Kasumi-1 (cell line): ENCODE measurements at regions not wholly inside any gene's neighbourhood (a gene's known extent, or its start where the extent isn't known, plus 50 kb on each side); places are given as distances from the start of the nearest gene placed in this dataset.
A peak's percentile ranks its signal among the peaks of the same experiment; 100 is the strongest.
"Not testable (repeated sequence)": the region's sequence is repeated elsewhere in the genome, so short reads cannot be mapped to it uniquely, and the experiment has no call there.

Experiments used
- DNase-seq, 2 experiments: peaks; one replicate each; lab custom pipeline; 2025; lab: John Stamatoyannopoulos, UW

GRCh38 chr21:14903172-14903865 is 161.5 kb downstream of the NRIP1 start:
- DNase-seq = no peak

- DNase-seq = no peak
These were observed 163.3 kb downstream of the NRIP1 start for GRCh38 chr21:14901482-14901958.

DNA sequence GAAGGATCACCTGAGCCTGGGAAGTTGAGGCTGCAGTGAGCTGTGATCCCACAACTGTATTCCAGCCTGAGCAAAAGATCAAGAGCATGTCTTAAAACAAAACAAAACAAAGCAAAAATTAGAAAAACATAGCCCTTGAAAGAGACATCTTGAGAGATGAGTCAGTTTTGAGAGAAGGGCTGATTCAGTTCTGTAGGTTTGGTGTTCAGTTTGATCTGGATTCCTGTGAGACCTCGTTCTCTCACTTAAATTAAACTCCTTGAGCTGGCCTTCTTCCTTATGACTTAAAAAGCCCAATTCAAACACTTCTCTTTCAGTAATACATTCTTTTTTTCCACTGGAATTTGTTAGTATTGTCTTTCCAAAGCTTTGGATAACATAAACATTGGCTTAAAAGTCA is 164.2 kb downstream of the NRIP1 start:
- DNase-seq = no peak

DNA sequence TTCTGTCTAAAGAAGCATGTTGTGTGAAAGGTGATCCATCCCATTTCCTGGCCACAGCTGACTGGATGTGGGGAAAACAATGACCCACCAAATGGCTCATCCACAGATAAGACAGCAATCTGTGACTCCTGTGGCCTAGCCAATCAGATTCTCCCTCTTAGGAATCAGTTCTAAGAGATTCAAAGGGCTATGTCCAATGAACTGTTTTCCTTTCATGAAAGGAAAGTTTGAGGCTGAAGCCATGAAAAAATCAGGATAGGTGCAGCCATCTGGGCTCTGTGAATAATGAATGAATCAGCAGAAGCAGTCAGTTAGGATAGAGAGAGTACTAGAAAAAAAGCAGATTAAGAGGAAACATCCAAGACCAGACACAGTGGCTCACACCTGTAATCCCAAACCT is 164.7 kb downstream of the NRIP1 start:
- no peak for DNase-seq

DNA sequence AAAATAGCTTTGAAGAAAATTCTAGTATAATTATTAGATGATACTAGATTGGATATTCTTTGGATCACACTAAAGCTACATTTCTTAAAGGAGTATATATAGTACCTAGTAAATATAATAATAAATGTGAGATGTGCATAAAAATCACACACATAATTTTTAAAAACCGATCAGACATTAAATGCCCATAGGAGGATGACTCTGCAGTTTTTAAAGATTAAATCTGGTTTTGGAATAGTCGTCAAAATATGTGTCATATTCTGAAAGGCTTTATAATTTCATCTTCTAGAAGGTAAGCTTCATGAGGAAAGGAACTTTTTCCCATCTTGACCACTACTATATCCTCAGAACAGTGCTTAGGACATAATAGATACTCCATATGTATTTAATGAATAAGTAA is 169.0 kb downstream of the NRIP1 start:
- no peak for DNase-seq

DNA sequence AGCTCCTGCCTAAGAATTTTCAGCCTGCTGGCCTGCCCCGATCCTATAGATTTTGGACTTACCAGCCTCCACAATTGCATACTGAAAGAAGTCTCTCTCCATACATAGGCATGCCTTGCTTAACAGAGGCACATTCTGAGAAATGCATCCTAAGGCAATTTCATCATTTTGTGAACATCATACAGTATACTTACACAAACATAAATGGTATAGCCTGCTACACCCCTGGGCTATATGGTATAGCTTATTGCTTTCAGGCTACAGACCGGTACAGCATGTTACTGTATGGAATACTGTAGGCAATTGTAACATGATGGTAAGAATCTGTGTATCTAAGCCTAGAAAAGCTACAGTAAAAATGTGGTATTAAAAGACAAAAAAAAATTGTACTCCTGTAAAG is 174.7 kb downstream of the NRIP1 start:
- DNase-seq = no peak

DNA sequence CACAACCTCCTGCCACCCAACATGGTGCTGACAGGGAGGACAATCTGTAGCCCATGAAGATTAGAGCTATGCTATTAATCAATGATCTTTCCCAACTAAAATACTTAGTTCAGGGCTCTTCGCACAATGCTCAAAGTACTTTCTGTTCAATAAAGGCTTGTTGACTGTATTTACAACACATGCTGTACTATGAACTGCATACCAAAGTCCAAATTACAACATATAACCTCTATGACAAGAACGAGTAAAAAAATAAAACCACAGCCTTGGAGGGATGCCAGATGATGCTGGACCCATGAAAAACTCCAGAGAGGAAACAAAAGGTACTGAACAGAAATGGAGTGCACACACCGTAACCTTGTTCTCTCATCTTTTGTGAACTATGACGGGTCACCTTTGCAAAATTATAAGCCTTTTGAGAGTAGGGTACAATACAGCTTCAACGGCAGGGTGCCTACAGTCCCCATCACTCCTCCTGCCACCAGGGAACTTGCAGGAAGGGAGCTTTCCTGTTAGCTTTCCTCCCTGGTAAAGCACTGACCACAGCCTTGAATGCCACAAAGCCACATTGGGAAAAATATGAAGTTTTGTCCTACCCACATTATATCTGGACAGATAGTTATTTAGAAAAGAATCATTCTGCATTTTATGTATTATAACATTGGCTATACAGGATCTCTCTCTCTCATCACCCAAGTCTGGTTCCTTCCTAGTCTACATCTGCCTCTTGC is 175.6 kb downstream of the NRIP1 start:
- peak; percentile 9 to 12 for DNase-seq

GRCh38 chr21:14888202-14888601 is 176.6 kb downstream of the NRIP1 start:
- no peak for DNase-seq

DNA sequence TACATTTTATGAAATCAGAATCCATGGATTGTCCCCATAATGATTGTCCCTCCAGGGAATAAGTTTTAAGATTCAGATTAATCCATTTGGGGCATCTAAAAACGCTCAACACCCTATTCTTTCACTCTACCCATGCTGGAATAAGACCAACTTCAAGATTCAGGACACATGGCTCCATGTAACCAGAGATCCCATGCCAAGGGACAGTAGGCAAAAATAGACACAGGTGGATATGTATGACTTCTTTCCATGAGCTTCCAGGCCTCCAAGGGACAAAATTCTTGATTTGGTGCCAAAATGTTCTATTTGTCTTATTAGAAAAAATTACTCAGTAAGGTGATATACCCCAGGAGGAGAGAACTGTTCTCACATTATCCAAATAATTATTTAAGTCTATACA is 178.8 kb downstream of the NRIP1 start:
- no peak for DNase-seq

- no peak for DNase-seq
These were observed 181.4 kb downstream of the NRIP1 start for GRCh38 chr21:14883351-14883750.

GRCh38 chr21:14882545-14882944 is 182.3 kb downstream of the NRIP1 start:
- DNase-seq = not testable (repeated sequence)

DNA sequence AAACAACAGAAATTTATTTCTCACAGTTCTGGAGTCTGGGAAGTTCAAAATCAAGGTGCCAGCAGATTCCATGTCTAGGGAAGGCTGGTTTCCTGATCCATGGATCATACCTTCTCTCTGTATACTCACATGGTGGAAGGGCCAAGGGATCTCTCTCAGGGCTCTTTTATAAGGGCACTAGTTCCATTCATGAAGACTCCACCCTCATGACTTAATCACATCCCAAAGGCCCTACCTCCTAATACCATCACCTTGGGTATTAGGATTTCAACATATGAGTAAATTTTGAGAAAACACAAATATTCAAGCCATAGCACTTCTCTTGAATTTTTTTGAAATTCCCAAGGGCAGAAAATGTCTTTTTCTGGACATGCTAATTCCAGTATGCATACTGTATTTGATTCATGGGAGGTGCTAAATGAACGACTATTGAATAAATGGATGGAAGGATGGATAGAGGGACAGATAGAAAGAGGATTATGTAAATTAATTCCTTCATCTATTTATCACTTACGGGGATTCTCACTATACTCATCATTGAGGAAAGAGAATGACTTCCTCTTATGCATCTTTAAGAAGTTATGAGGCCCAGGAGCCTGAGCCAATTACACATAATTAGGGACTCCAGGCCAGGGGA is 182.8 kb downstream of the NRIP1 start:
- DNase-seq = no peak

- DNase-seq = no peak
These were observed 183.9 kb downstream of the NRIP1 start for GRCh38 chr21:14880922-14881321.

- DNase-seq = peak in 1 of 2 experiments; percentile 5
These were observed 185.3 kb downstream of the NRIP1 start for GRCh38 chr21:14879458-14879857.

DNA sequence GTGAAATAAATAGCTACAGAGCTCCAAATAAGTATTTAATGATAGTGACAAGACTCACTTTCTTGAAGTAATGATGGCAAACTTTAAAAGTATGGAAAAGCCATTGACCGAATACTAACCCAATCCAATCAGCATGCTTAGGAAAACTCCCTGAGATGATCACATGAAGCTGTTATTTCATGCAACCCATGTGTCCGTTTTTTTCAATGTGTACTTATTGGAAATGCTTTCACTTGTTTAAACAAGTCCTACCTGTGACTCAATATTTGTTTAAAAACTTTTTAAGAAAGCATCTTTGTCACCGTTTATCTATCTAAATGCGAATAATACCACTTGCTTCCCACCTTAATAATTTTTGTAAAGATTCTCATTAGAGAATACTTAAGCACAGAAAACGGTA is 185.8 kb downstream of the NRIP1 start:
- DNase-seq = no peak

- no peak for DNase-seq
These were observed 187.1 kb downstream of the NRIP1 start for GRCh38 chr21:14877581-14878228.

DNA sequence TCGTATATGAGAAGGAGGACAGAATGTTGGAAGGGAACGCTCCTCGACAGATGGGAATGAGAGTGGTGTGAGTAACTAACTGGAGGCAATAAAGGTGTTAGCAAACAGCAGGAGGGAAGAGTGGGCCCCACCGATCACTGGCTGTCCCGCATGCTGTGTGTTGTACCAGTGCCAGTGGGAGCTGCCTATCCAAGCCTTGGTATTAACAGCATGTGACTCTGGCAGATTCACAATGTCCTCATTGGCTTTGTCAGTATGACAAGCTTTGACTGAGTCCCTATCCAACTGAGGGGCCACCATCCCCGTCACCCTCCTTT is 188.3 kb downstream of the NRIP1 start:
- DNase-seq = no peak

GRCh38 chr21:14875704-14876523 is 188.9 kb downstream of the NRIP1 start:
- DNase-seq = no peak

DNA sequence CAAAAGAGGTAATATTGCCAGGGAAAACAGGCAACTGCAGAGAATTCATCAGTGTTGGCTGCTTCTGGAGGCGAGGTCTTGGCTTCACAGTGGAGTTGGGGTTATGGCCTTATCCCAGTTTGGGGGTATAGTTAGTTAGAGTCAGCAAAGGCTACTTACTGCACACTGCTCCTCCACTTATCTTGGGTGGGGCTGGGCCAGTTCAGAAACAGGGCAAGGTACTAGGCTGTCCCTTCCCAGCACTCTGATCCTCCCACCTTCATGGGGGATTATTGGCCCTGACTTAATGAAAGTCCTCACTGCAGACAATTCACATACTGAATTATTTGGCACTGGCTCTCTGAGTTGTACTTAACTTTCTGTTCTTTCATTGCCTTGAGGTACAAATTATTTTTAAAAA is 189.6 kb downstream of the NRIP1 start:
- DNase-seq = no peak

GRCh38 chr21:14874379-14874778 is 190.4 kb downstream of the NRIP1 start:
- no peak for DNase-seq

GRCh38 chr21:14871861-14872260 is 192.9 kb downstream of the NRIP1 start:
- DNase-seq = no peak

- no peak for DNase-seq
These were observed 194.0 kb downstream of the NRIP1 start for GRCh38 chr21:14870853-14871149.
